Esophagus squamous epithelium (tissue), 4 donors: ENCODE measurements at regions not wholly inside any gene's neighbourhood (a gene's known extent, or its start where the extent isn't known, plus 50 kb on each side); places are given as distances from the start of the nearest gene placed in this dataset.

Experiments used
- CTCF ChIP-seq, 6 experiments: fragments of 450-650 bp in 4 of 6; fragments of 200-600 bp in 2 of 6; sonication (generic) in 2 of 6; IDR thresholded peaks; one replicate each; pipeline ENCODE4 v1.5.1; 2016 to 2019; ENCODE audit warnings: antibody characterized with exemption in 6 of 6, mild to moderate bottlenecking in 4 of 6, moderate library complexity in 4 of 6
- POLR2A ChIP-seq, 4 donors: fragments of 450-650 bp; IDR thresholded peaks; one replicate each; pipeline ENCODE4 v1.6.1; 2017; ENCODE audit warnings: antibody characterized with exemption in 4 of 4, mild to moderate bottlenecking in 4 of 4, moderate library complexity in 3 of 4

GRCh38 chr2:42881732-42882131 lies 89.3 kb upstream of the HAAO start:
- no peak for TF ChIP-seq CTCF (IDR thresholded peaks at IDR 0.05)
- no peak for TF ChIP-seq POLR2A (IDR thresholded peaks at IDR 0.05)
